ENCODE measurements at regions not wholly inside any gene's neighbourhood (a gene's known extent, or its start where the extent isn't known, plus 50 kb on each side); places are given as distances from the start of the nearest gene placed in this dataset.
"Not testable (repeated sequence)": the region's sequence is repeated elsewhere in the genome, so short reads cannot be mapped to it uniquely, and the experiment has no call there.

- no peak for DNase-seq (ENCODE audit: low read depth in 2 of 3, low spot score in 2 of 3)
Measured at GRCh38 chr12:91278126-91278525, 95.5 kb upstream of the DCN start.

GRCh38 chr12:91276509-91276908, 93.9 kb upstream of the DCN start:
- no peak for DNase-seq (ENCODE audit: low read depth in 2 of 3, low spot score in 2 of 3)

GRCh38 chr12:91275321-91275720, 92.7 kb upstream of the DCN start:
- no peak for DNase-seq (ENCODE audit: low read depth in 2 of 3, low spot score in 2 of 3)

- no peak for DNase-seq (ENCODE audit: low read depth in 2 of 3, low spot score in 2 of 3)
Measured at GRCh38 chr12:91274916-91275315, 92.3 kb upstream of the DCN start.

GRCh38 chr12:91273560-91273959, 90.9 kb upstream of the DCN start:
- DNase-seq (ENCODE audit: low read depth in 2 of 3, low spot score in 2 of 3), result no peak

GRCh38 chr12:91272461-91273063, 89.9 kb upstream of the DCN start:
- no peak for DNase-seq (ENCODE audit: low read depth in 2 of 3, low spot score in 2 of 3)

- DNase-seq (ENCODE audit: low read depth in 2 of 3, low spot score in 2 of 3), result no peak
Measured at GRCh38 chr12:91271185-91271584, 88.6 kb upstream of the DCN start.

- DNase-seq (ENCODE audit: low read depth in 2 of 3, low spot score in 2 of 3), result no peak
Measured at GRCh38 chr12:91267039-91267438, 84.4 kb upstream of the DCN start.

- DNase-seq (ENCODE audit: low read depth in 2 of 3, low spot score in 2 of 3), result no peak
Measured at GRCh38 chr12:91264178-91264577, 81.6 kb upstream of the DCN start.

GRCh38 chr12:91261820-91262676, 79.4 kb upstream of the DCN start:
- DNase-seq (ENCODE audit: low read depth in 2 of 3, low spot score in 2 of 3), result no peak

- no peak for DNase-seq (ENCODE audit: low read depth in 2 of 3, low spot score in 2 of 3)
Measured at GRCh38 chr12:91256411-91256810, 73.8 kb upstream of the DCN start.

GRCh38 chr12:91252341-91252740, 69.7 kb upstream of the DCN start:
- DNase-seq (ENCODE audit: low read depth in 2 of 3, low spot score in 2 of 3), result no peak

- no peak for DNase-seq (ENCODE audit: low read depth in 2 of 3, low spot score in 2 of 3)
Measured at GRCh38 chr12:91250273-91250665, 67.7 kb upstream of the DCN start.

- no peak for DNase-seq (ENCODE audit: low read depth in 2 of 3, low spot score in 2 of 3)
Measured at GRCh38 chr12:91249518-91250272, 67.1 kb upstream of the DCN start.

GRCh38 chr12:91249054-91249453, 66.4 kb upstream of the DCN start:
- DNase-seq (ENCODE audit: low read depth in 2 of 3, low spot score in 2 of 3), result no peak

- not testable (repeated sequence) for DNase-seq (ENCODE audit: low read depth in 2 of 3, low spot score in 2 of 3)
Measured at GRCh38 chr12:91243177-91243576, 60.6 kb upstream of the DCN start.

GRCh38 chr12:91241756-91242155, 59.1 kb upstream of the DCN start:
- no peak for DNase-seq (ENCODE audit: low read depth in 2 of 3, low spot score in 2 of 3)

- DNase-seq (ENCODE audit: low read depth in 2 of 3, low spot score in 2 of 3), result no peak
Measured at GRCh38 chr12:91240386-91241095, 57.9 kb upstream of the DCN start.

GRCh38 chr12:91239481-91239880, 56.9 kb upstream of the DCN start:
- no peak for DNase-seq (ENCODE audit: low read depth in 2 of 3, low spot score in 2 of 3)
